Central memory CD8-positive, alpha-beta T cell (primary cell): ENCODE measurements at regions not wholly inside any gene's neighbourhood (a gene's known extent, or its start where the extent isn't known, plus 50 kb on each side); places are given as distances from the start of the nearest gene placed in this dataset.

Source experiments
- ATAC-seq: fragments of 150-1000 bp; cut with Tn5 transposase; replicated peaks from 2 replicates; pipeline ENCODE4 v1.10.0; 2022; ENCODE audit warnings: mild to moderate bottlenecking, moderate FRiP score, moderate number of reproducible peaks; ENCODE audit not compliant: poor library complexity, severe bottlenecking; ENCODE audit errors: extremely low read depth
- DNase-seq, 2 donors: peaks; one replicate each; pipeline ENCODE4 v3.0.0; 2021; ENCODE audit warnings: low spot score in 2 of 2
- H3K27ac Mint-ChIP-seq: one replicate; pipeline ENCODE4 v1.8.0; 2022; ENCODE audit warnings: low read depth, mild to moderate bottlenecking, moderate library complexity, mixed read lengths
- H3K27me3 Mint-ChIP-seq: one replicate; pipeline ENCODE4 v1.8.0; 2022; ENCODE audit warnings: mixed read lengths
- H3K36me3 Mint-ChIP-seq: one replicate; pipeline ENCODE4 v1.8.0; 2022; ENCODE audit warnings: mild to moderate bottlenecking, moderate library complexity, mixed read lengths; ENCODE audit not compliant: insufficient read depth
- H3K4me1 Mint-ChIP-seq: one replicate; pipeline ENCODE4 v1.8.0; 2022; ENCODE audit warnings: mixed read lengths
- H3K4me3 Mint-ChIP-seq: one replicate; pipeline ENCODE4 v1.8.0; 2022; ENCODE audit warnings: mild to moderate bottlenecking, moderate library complexity, mixed read lengths
- H3K9me3 Mint-ChIP-seq: one replicate; pipeline ENCODE4 v1.8.0; 2022; ENCODE audit warnings: mixed read lengths

DNA sequence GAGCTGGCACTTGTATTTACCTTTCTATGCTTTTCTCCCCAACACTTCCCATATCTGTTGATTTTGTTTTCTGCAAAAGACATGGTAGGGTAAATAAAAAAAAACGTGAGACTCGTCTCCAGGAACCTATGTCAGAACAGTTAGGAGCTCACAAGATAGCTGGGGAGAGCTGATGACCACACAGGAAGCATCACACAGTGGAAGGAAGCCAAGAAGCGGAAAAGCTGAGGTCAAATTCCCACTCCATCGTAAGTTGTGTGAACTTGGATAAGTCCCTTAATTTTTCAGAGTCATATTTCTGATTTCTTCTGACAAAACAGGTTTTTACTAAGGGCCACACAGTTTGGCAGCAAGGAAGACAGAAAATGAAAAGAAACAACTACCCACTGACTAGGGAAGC, 199.6 kb downstream of the KLF5 start:
- Mint-ChIP-seq H3K27ac (no peak overlapping the region), H3K27me3 (peaks cover 16% of the 10 kb centered on the region), H3K4me1 (no peaks in the 10 kb centered on the region), H3K9me3 (no peaks in the 10 kb centered on the region), H3K4me3 (no peak overlapping the region), H3K36me3 (no peaks in the 10 kb centered on the region)
- no peak for DNase-seq
- no peak for ATAC-seq

- no peaks in the 10 kb centered on the region for H3K9me3 Mint-ChIP-seq
- DNase-seq, result no peak
- peaks cover 13% of the 10 kb centered on the region for H3K27me3 Mint-ChIP-seq
- H3K27ac Mint-ChIP-seq, result no peak overlapping the region
- no peaks in the 10 kb centered on the region for H3K36me3 Mint-ChIP-seq
- no peaks in the 10 kb centered on the region for H3K4me1 Mint-ChIP-seq
- no peak overlapping the region for H3K4me3 Mint-ChIP-seq
- ATAC-seq, result no peak
These were observed 196.0 kb downstream of the KLF5 start for GRCh38 chr13:73254827-73255226.

GRCh38 chr13:73251626-73252265, 192.9 kb downstream of the KLF5 start:
- DNase-seq (no peak), ATAC-seq (no peak)
- H3K27me3 Mint-ChIP-seq, result peaks cover 5% of the 10 kb centered on the region
- no peaks in the 10 kb centered on the region for H3K9me3 Mint-ChIP-seq
- H3K27ac Mint-ChIP-seq, result no peak overlapping the region
- no peak overlapping the region for H3K4me3 Mint-ChIP-seq
- no peaks in the 10 kb centered on the region for H3K36me3 Mint-ChIP-seq
- H3K4me1 Mint-ChIP-seq, result no peaks in the 10 kb centered on the region

- H3K27me3 Mint-ChIP-seq, result peaks cover 14% of the 10 kb centered on the region
- no peaks in the 10 kb centered on the region for H3K4me1 Mint-ChIP-seq
- no peak overlapping the region for H3K27ac Mint-ChIP-seq
- no peak overlapping the region for H3K4me3 Mint-ChIP-seq
- no peaks in the 10 kb centered on the region for H3K9me3 Mint-ChIP-seq
- DNase-seq, result no peak
- no peak for ATAC-seq
- H3K36me3 Mint-ChIP-seq, result no peaks in the 10 kb centered on the region
These were observed 191.3 kb downstream of the KLF5 start for GRCh38 chr13:73250061-73250460.

- H3K4me1 Mint-ChIP-seq, result no peaks in the 10 kb centered on the region
These were observed 190.1 kb downstream of the KLF5 start for GRCh38 chr13:73248711-73249580.

GRCh38 chr13:73248154-73248553, 189.3 kb downstream of the KLF5 start:
- ATAC-seq (no peak), DNase-seq (no peak)
- Mint-ChIP-seq H3K9me3 (no peaks in the 10 kb centered on the region), H3K27ac (no peak overlapping the region), H3K4me3 (no peak overlapping the region), H3K27me3 (peaks cover 17% of the 10 kb centered on the region), H3K4me1 (no peaks in the 10 kb centered on the region), H3K36me3 (no peaks in the 10 kb centered on the region)

More at GRCh38 chr13:73248711-73249580, 190.1 kb downstream of the KLF5 start:
- no peak for DNase-seq
- H3K27me3 Mint-ChIP-seq, result peaks cover 17% of the 10 kb centered on the region
- H3K4me3 Mint-ChIP-seq, result no peak overlapping the region
- H3K9me3 Mint-ChIP-seq, result no peaks in the 10 kb centered on the region
- H3K36me3 Mint-ChIP-seq, result no peaks in the 10 kb centered on the region
- no peak overlapping the region for H3K27ac Mint-ChIP-seq
- ATAC-seq, result no peak

- Mint-ChIP-seq H3K9me3 (no peaks in the 10 kb centered on the region), H3K36me3 (no peaks in the 10 kb centered on the region), H3K4me3 (no peak overlapping the region), H3K4me1 (no peaks in the 10 kb centered on the region), H3K27ac (no peak overlapping the region), H3K27me3 (peaks cover 17% of the 10 kb centered on the region)
- DNase-seq (no peak), ATAC-seq (no peak)
These were observed 186.4 kb downstream of the KLF5 start for GRCh38 chr13:73245246-73245645.

GRCh38 chr13:73244467-73244866, 185.7 kb downstream of the KLF5 start:
- peaks cover 25% of the 10 kb centered on the region for H3K27me3 Mint-ChIP-seq

GRCh38 chr13:73242515-73243015, 183.8 kb downstream of the KLF5 start:
- no peak overlapping the region for H3K27ac Mint-ChIP-seq
- ATAC-seq (no peak), DNase-seq (no peak)
- H3K4me3 Mint-ChIP-seq, result no peak overlapping the region
- no peaks in the 10 kb centered on the region for H3K4me1 Mint-ChIP-seq
- no peaks in the 10 kb centered on the region for H3K9me3 Mint-ChIP-seq
- no peaks in the 10 kb centered on the region for H3K36me3 Mint-ChIP-seq
- H3K27me3 Mint-ChIP-seq, result peaks cover 27% of the 10 kb centered on the region

More at GRCh38 chr13:73244467-73244866, 185.7 kb downstream of the KLF5 start:
- H3K4me1 Mint-ChIP-seq, result no peaks in the 10 kb centered on the region
- ATAC-seq (no peak), DNase-seq (no peak)
- no peak overlapping the region for H3K4me3 Mint-ChIP-seq
- no peak overlapping the region for H3K27ac Mint-ChIP-seq
- H3K36me3 Mint-ChIP-seq, result no peaks in the 10 kb centered on the region
- no peaks in the 10 kb centered on the region for H3K9me3 Mint-ChIP-seq

DNA sequence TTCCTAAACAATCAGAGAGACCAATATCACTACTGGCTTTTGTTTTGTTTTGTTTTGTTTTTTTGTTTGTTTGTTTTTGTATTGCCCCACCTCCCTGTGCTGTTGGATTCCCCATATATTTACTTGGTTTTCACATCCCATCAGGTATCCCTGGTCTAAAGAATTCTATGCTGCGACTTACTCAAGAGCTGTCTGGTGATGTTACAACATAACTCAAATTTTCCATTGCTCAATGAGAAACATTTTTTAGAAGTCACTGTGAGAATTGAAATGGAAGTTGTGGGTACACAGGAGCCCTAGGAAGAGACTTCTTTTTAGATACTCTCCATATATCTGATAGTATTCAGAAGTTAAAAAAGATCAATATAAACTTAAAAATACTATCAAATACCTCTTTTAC, 181.4 kb downstream of the KLF5 start:
- Mint-ChIP-seq H3K27me3 (peaks cover 31% of the 10 kb centered on the region), H3K9me3 (no peaks in the 10 kb centered on the region), H3K4me1 (no peaks in the 10 kb centered on the region), H3K27ac (no peak overlapping the region), H3K36me3 (no peaks in the 10 kb centered on the region), H3K4me3 (no peak overlapping the region)
- ATAC-seq, result no peak
- DNase-seq, result no peak

DNA sequence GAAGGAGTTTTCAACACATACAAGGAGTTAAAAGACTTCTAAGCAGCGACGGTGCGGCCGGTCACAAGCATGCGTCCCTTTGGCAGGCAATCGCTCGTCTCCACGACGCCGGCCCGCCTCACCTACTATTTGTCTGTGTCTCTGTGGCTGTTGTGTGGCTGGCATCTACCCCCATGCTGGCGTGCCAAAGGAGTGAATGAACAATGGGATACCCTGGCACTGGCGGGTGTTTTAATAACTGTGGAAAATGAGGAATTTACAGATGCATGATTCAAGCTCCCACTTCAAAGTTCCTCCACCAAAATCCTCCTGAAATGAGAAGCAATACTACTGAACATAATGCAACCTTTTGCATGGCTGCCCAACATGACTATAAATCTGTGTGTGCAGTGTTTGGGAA, 176.6 kb downstream of the KLF5 start:
- Mint-ChIP-seq H3K4me1 (no peaks in the 10 kb centered on the region), H3K27me3 (peaks cover 26% of the 10 kb centered on the region), H3K27ac (no peak overlapping the region), H3K36me3 (no peaks in the 10 kb centered on the region), H3K9me3 (no peaks in the 10 kb centered on the region), H3K4me3 (no peak overlapping the region)
- ATAC-seq (no peak), DNase-seq (no peak)

DNA sequence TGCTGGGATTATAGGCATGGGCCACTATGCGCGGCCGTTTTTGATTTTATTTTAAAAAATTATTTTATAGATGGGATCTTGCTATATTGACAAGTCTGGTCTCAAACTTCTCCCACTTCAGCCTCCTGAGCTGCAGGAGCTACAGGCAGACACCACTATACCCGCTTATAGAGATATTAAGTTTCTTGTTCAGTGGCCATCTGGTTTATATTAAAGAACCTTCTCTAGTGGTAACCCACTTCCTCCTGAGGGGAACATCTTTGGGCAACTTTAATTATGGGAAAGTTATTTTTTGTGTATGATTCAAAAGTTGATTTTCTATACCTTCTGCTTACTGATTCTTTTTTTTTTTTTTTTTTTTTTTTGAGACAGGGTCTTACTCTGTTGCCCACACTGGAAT, 172.7 kb downstream of the KLF5 start:
- Mint-ChIP-seq H3K27ac (no peak overlapping the region), H3K27me3 (peaks cover 13% of the 10 kb centered on the region), H3K4me3 (no peak overlapping the region), H3K9me3 (no peaks in the 10 kb centered on the region), H3K36me3 (no peaks in the 10 kb centered on the region), H3K4me1 (no peaks in the 10 kb centered on the region)
- no peak for ATAC-seq
- no peak for DNase-seq

- no peak overlapping the region for H3K27ac Mint-ChIP-seq
These were observed 171.9 kb downstream of the KLF5 start for GRCh38 chr13:73230716-73231115.

More at GRCh38 chr13:73230716-73231115, 171.9 kb downstream of the KLF5 start:
- Mint-ChIP-seq H3K9me3 (no peaks in the 10 kb centered on the region), H3K4me3 (no peak overlapping the region), H3K36me3 (no peaks in the 10 kb centered on the region), H3K4me1 (no peaks in the 10 kb centered on the region), H3K27me3 (peaks cover 6% of the 10 kb centered on the region)
- ATAC-seq (peak; percentile 35), DNase-seq (no peak)
